NCI-H2107 treated with DMSO at 0.1 percent for 48 hours (cell line): ENCODE measurements at regions not wholly inside any gene's neighbourhood (a gene's known extent, or its start where the extent isn't known, plus 50 kb on each side); places are given as distances from the start of the nearest gene placed in this dataset.
"Not testable (repeated sequence)": the region's sequence is repeated elsewhere in the genome, so short reads cannot be mapped to it uniquely, and the experiment has no call there.

Experiments used
- DNase-seq: peaks from one replicate; lab custom pipeline; 2025; ENCODE audit not compliant: unreplicated experiment; lab: John Stamatoyannopoulos, UW

GRCh38 chr1:119191325-119191724 is 50.9 kb upstream of the WARS2 start:
- DNase-seq = no peak

- peak; percentile 74 for DNase-seq
Observed at GRCh38 chr1:119204197-119204960, 63.9 kb upstream of the WARS2 start.

- no peak for DNase-seq
Observed at GRCh38 chr1:119204961-119205357, 64.5 kb upstream of the WARS2 start.

- DNase-seq = no peak
Observed at GRCh38 chr1:119209061-119209460, 68.6 kb upstream of the WARS2 start.

- peak; percentile 77 for DNase-seq
Observed at GRCh38 chr1:119209596-119210295, 69.3 kb upstream of the WARS2 start.

GRCh38 chr1:119210296-119210649 is 69.8 kb upstream of the WARS2 start:
- DNase-seq = no peak

GRCh38 chr1:119213213-119213612 is 72.8 kb upstream of the WARS2 start:
- DNase-seq = not testable (repeated sequence)

- not testable (repeated sequence) for DNase-seq
Observed at GRCh38 chr1:119214961-119215360, 74.5 kb upstream of the WARS2 start.

GRCh38 chr1:119217309-119217828 is 76.9 kb upstream of the WARS2 start:
- peak; percentile 6 for DNase-seq

GRCh38 chr1:119219711-119220110 is 79.3 kb upstream of the WARS2 start:
- DNase-seq = no peak

- DNase-seq = no peak
Observed at GRCh38 chr1:119220991-119221390, 80.5 kb upstream of the WARS2 start.

GRCh38 chr1:119222271-119222670 is 81.8 kb upstream of the WARS2 start:
- DNase-seq = no peak

GRCh38 chr1:119225265-119225664 is 84.8 kb upstream of the WARS2 start:
- no peak for DNase-seq

GRCh38 chr1:119225831-119226230 is 85.4 kb upstream of the WARS2 start:
- DNase-seq = no peak

GRCh38 chr1:119226321-119226720 is 85.9 kb upstream of the WARS2 start:
- no peak for DNase-seq

GRCh38 chr1:119226913-119227312 is 86.5 kb upstream of the WARS2 start:
- DNase-seq = no peak

- DNase-seq = no peak
Observed at GRCh38 chr1:119227456-119227855, 87.0 kb upstream of the WARS2 start.

- no peak for DNase-seq
Observed at GRCh38 chr1:119228335-119229080, 88.1 kb upstream of the WARS2 start.

- DNase-seq = no peak
Observed at GRCh38 chr1:119235120-119235519, 94.7 kb upstream of the WARS2 start.

GRCh38 chr1:119245881-119246280 is 105.4 kb upstream of the WARS2 start:
- DNase-seq = no peak

GRCh38 chr1:119249283-119249682 is 108.8 kb upstream of the WARS2 start:
- no peak for DNase-seq

GRCh38 chr1:119250299-119250698 is 109.8 kb upstream of the WARS2 start:
- DNase-seq = no peak
